HepG2 (cell line): ENCODE measurements at regions not wholly inside any gene's neighbourhood (a gene's known extent, or its start where the extent isn't known, plus 50 kb on each side); places are given as distances from the start of the nearest gene placed in this dataset.

Source experiments
- ATAC-seq: fragments of 200-7000 bp; cut with Tn5 transposase; 3 replicates; pipeline ENCODE4 v1.9.1; 2020; ENCODE audit warnings: mild to moderate bottlenecking, moderate library complexity
- BruUV-seq: library from RNA; stranded (reverse); fragments of 400-500 nt; replicated peaks from 2 replicates; lab custom pipeline; 2021; lab: Mats Ljungman, UMichigan
- CTCF ChIA-PET: fragments of 300-600 bp; formaldehyde crosslinking; extraction: SDS; loops from one replicate; lab custom pipeline; 2021; ENCODE audit warnings: low total read pairs, inconsistent platforms, low intra/inter-chr PET ratio; lab: Yijun Ruan, JAX
- POLR2A ChIA-PET: fragments of 350-600 bp; sonication (Branson Sonifier 250); formaldehyde crosslinking; loops from one replicate; lab custom pipeline; 2020; ENCODE audit warnings: antibody characterized with exemption, inconsistent platforms; lab: Yijun Ruan, JAX
- DNase-seq: peaks from one replicate; pipeline ENCODE4 v3.0.0-alpha.2; 2015; ENCODE audit warnings: low spot score
- FAIRE-seq: peaks from 3 replicates; lab custom pipeline; 2011; peaks lifted over from hg19 to GRCh38; lab: Jason Lieb, UNC
- H2AFZ ChIP-seq: one replicate; pipeline ENCODE4 v1.6.1; 2011; ENCODE audit warnings: low read length, inconsistent platforms
- H3K27ac ChIP-seq: fragments of 300-600 bp; 3 replicates; pipeline ENCODE4 v1.8.0; 2011; ENCODE audit warnings: mixed run types, mild to moderate bottlenecking, mixed read lengths, low read length, inconsistent platforms; ENCODE audit not compliant: insufficient read depth; ENCODE audit errors: extremely low read length
- H3K27me3 ChIP-seq, 2 experiments: fragments of 200-600 bp in 1 of 2; 2 replicates in 1 of 2; 3 replicates in 1 of 2; pipeline versions ENCODE4 v1.6.0 to v1.8.0; 2011; ENCODE audit warnings: low read length in 2 of 2, mild to moderate bottlenecking in 2 of 2, moderate library complexity in 2 of 2, inconsistent platforms in 1 of 2; ENCODE audit not compliant: insufficient read depth in 2 of 2, control insufficient read depth in 1 of 2
- H3K36me3 ChIP-seq, 2 experiments: fragments of 200-600 bp in 1 of 2; replicated peaks in 1 of 2; 2 replicates in 1 of 2; 3 replicates in 1 of 2; pipeline versions ENCODE4 v1.5.1 to v1.8.0; 2011; ENCODE audit warnings: low read length in 2 of 2, inconsistent platforms in 1 of 2; ENCODE audit not compliant: insufficient read depth in 2 of 2, control insufficient read depth in 1 of 2
- H3K4me1 ChIP-seq: 2 replicates; pipeline ENCODE4 v1.5.1; 2012; ENCODE audit warnings: low read length, inconsistent platforms; ENCODE audit not compliant: insufficient read depth
- H3K4me2 ChIP-seq: 2 replicates; pipeline ENCODE4 v1.6.0; 2011; ENCODE audit warnings: low read depth, low read length, inconsistent platforms
- H3K4me3 ChIP-seq, 3 experiments: fragments of 200-600 bp in 1 of 3; sonication (generic), shearing (Covaris generic) in 1 of 3; replicated peaks in 1 of 3; 2 replicates each; pipeline ENCODE4 v1.5.1; 2011 to 2016; ENCODE audit warnings: low read length in 3 of 3, inconsistent platforms in 2 of 3, low read depth in 2 of 3, mild to moderate bottlenecking in 2 of 3, control low read depth in 1 of 3, mixed read lengths in 1 of 3; ENCODE audit not compliant: insufficient read depth in 1 of 3
- H3K79me2 ChIP-seq: one replicate; pipeline ENCODE4 v1.6.1; 2011; ENCODE audit warnings: low read length, inconsistent platforms; ENCODE audit not compliant: insufficient read depth
- H3K9ac ChIP-seq: 2 replicates; pipeline ENCODE4 v1.6.0; 2011; ENCODE audit warnings: mild to moderate bottlenecking, low read depth, low read length, inconsistent platforms; ENCODE audit not compliant: insufficient read depth
- H3K9me3 ChIP-seq: 2 replicates; pipeline ENCODE4 v1.5.1; 2012; ENCODE audit warnings: mild to moderate bottlenecking, low read length
- H4K20me1 ChIP-seq: 2 replicates; pipeline ENCODE4 v1.6.0; 2011; ENCODE audit warnings: inconsistent platforms, mild to moderate bottlenecking, low read length, moderate library complexity; ENCODE audit not compliant: insufficient read depth
- ATF7-NPFF ChIP-seq: sonication (generic); formaldehyde crosslinking; IDR thresholded peaks from 2 replicates; pipeline ENCODE4 v1.8.1; 2023; ENCODE audit warnings: mild to moderate bottlenecking, low read depth, missing genetic modification reagents, moderate library complexity
- CCDC6 ChIP-seq: sonication (generic); formaldehyde crosslinking; IDR thresholded peaks from 2 replicates; pipeline ENCODE4 v1.8.1; 2022; ENCODE audit warnings: mild to moderate bottlenecking, missing genetic modification reagents, moderate library complexity
- FOSL2 ChIP-seq: sonication (generic); formaldehyde crosslinking; IDR thresholded peaks from 2 replicates; pipeline ENCODE4 v1.4.0; 2020; ENCODE audit warnings: missing genetic modification reagents
- FOXC1 ChIP-seq: sonication (generic); formaldehyde crosslinking; IDR thresholded peaks from 2 replicates; pipeline ENCODE4 v1.8.0; 2022; ENCODE audit warnings: mild to moderate bottlenecking, missing genetic modification reagents, borderline replicate concordance
- GATA4 ChIP-seq: sonication (generic); IDR thresholded peaks from 2 replicates; pipeline ENCODE4 v1.6.1; 2016; ENCODE audit warnings: antibody characterized with exemption, low read depth, borderline replicate concordance
- HMG20A ChIP-seq: IDR thresholded peaks from 2 replicates; pipeline ENCODE4 v1.6.1; 2016; ENCODE audit warnings: borderline replicate concordance
- JUND ChIP-seq: sonication (generic); formaldehyde crosslinking; IDR thresholded peaks from 2 replicates; pipeline ENCODE4 v1.8.0; 2022; ENCODE audit warnings: mild to moderate bottlenecking, missing genetic modification reagents
- MTF1 ChIP-seq: sonication (generic); formaldehyde crosslinking; IDR thresholded peaks from 2 replicates; pipeline ENCODE4 v1.5.0; 2020; ENCODE audit warnings: missing genetic modification reagents
- NFYB ChIP-seq: sonication (generic); formaldehyde crosslinking; IDR thresholded peaks from 2 replicates; pipeline ENCODE4 v1.4.0; 2020; ENCODE audit warnings: missing genetic modification reagents
- PAWR ChIP-seq: sonication (generic); formaldehyde crosslinking; IDR thresholded peaks from 2 replicates; pipeline ENCODE4 v1.4.0; 2020; ENCODE audit warnings: missing genetic modification reagents, mild to moderate bottlenecking, borderline replicate concordance
- PHB2 ChIP-seq: fragments of 450-650 bp; IDR thresholded peaks from 2 replicates; pipeline ENCODE4 v1.6.1; 2018; ENCODE audit not compliant: partially characterized antibody
- POLR2A ChIP-seq, 2 experiments: IDR thresholded peaks; 2 replicates each; pipeline ENCODE4 v1.6.1; 2011; ENCODE audit warnings: low read depth in 2 of 2, low read length in 2 of 2, mild to moderate bottlenecking in 1 of 2, moderate library complexity in 1 of 2; ENCODE audit not compliant: insufficient read depth in 1 of 2
- SP1 ChIP-seq, 2 experiments: fragments of 450-650 bp in 1 of 2; sonication (generic) in 1 of 2; formaldehyde crosslinking in 1 of 2; IDR thresholded peaks; 2 replicates each; pipeline versions ENCODE4 v1.4.0 to v1.6.1; 2016 to 2020; ENCODE audit warnings: missing genetic modification reagents in 1 of 2
- TP53 ChIP-seq: sonication (generic); formaldehyde crosslinking; conservative IDR thresholded peaks from 2 replicates; pipeline ENCODE4 v1.4.0; 2020; ENCODE audit warnings: missing genetic modification reagents
- ZMAT3 ChIP-seq: sonication (generic); formaldehyde crosslinking; conservative IDR thresholded peaks from 2 replicates; pipeline ENCODE4 v1.7.0; 2021; ENCODE audit warnings: missing genetic modification reagents
- ZNF382 ChIP-seq: sonication (generic); formaldehyde crosslinking; IDR thresholded peaks from 2 replicates; pipeline ENCODE4 v1.5.0; 2020; ENCODE audit warnings: missing genetic modification reagents, mild to moderate bottlenecking, borderline replicate concordance
- ZNF670 ChIP-seq: sonication (generic); formaldehyde crosslinking; IDR thresholded peaks from 2 replicates; pipeline ENCODE4 v1.8.0; 2022; ENCODE audit warnings: mild to moderate bottlenecking, missing genetic modification reagents, borderline replicate concordance
- ZNF782 ChIP-seq: sonication (generic); formaldehyde crosslinking; IDR thresholded peaks from 2 replicates; pipeline ENCODE4 v1.4.0; 2020; ENCODE audit warnings: missing genetic modification reagents, mild to moderate bottlenecking, borderline replicate concordance
- whole genome bisulfite sequencing: methylation state at CpG from one replicate; pipeline ENCODE4 v1.1.6; 2017; ENCODE audit warnings: low lambda C conversion rate; 5-methylcytosine and 5-hydroxymethylcytosine counted together
- in situ Hi-C: cut with HindIII; loops from 2 replicates; pipeline ENCODE4 v1.10.0; 2017; ENCODE audit warnings: low pct_unique_long_range_greater_than_20kb; ENCODE audit not compliant: extremely low pct_ligation_motif_present
- intact Hi-C: fragments of 100-400 bp; cut with micrococcal nuclease; formaldehyde crosslinking; loops from one replicate; pipeline ENCODE4 v1.10.0; 2022; ENCODE audit not compliant: unreplicated experiment
- TF ChIP-seq, protein P1 (sequence below): sonication (generic); formaldehyde crosslinking; IDR thresholded peaks from 2 replicates; pipeline ENCODE4 v1.8.1; 2023; ENCODE audit warnings: mild to moderate bottlenecking, missing genetic modification reagents
- TF ChIP-seq, protein P2 (sequence below): sonication (generic); formaldehyde crosslinking; IDR thresholded peaks from 2 replicates; pipeline ENCODE4 v1.5.1; 2020; ENCODE audit warnings: mild to moderate bottlenecking, moderate library complexity, missing genetic modification reagents

DNA sequence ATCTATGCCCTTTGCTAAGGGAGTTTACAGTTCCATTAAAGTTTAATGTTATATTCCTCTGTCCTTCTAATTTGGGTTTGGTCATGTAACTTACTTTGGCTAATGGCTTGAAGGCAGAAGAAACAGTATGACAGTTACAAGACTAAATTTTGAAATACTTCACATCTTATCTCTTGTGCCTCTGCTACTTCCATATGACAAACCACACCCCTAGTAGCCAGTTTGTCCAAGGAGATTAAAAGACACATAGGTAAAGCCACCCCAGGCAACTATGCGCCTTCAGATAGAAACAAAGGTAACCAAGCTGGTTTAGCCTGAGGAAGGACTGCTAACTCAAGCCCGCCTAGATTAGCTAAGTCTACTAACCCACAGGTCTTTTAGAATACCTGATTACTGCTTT lies 273.4 kb upstream of the MIR17HG start:
- intact Hi-C loops: no loop called here

More for the DNA sequence above, 273.4 kb upstream of the MIR17HG start:
- Histone ChIP-seq H4K20me1 (no peaks in the 10 kb centered on the region), H2AFZ (no peak overlapping the region), H3K79me2 (no peaks in the 10 kb centered on the region), H3K4me1 (no peaks in the 10 kb centered on the region), H3K9ac (no peak overlapping the region), H3K36me3 (no peaks in the 10 kb centered on the region), H3K4me2 (no peak overlapping the region), H3K27ac (no peak overlapping the region), H3K9me3 (no peaks in the 10 kb centered on the region), H3K27me3 (no peaks in the 10 kb centered on the region; a peak in 1 of 5 replicates), H3K4me3 (no peak overlapping the region)
- in situ Hi-C loops: no loop called here
- CTCF ChIA-PET: no interaction called here
- POLR2A ChIA-PET: no interaction called here
- FAIRE-seq (no peak), DNase-seq (no peak), ATAC-seq (no peak)
- TF ChIP-seq CCDC6 (CRISPR knock-in tag) (no peak), ATF7-NPFF (CRISPR knock-in tag) (no peak), GATA4 (no peak), FOXC1 (CRISPR knock-in tag) (no peak), ZMAT3 (CRISPR knock-in tag) (no peak), JUND (CRISPR knock-in tag) (no peak), PAWR (CRISPR knock-in tag) (no peak), FOSL2 (no peak), NFYB (CRISPR knock-in tag) (no peak), TP53 (CRISPR knock-in tag) (no peak), HMG20A (CRISPR knock-in tag) (no peak), PHB2 (no peak), POLR2A (IDR thresholded peaks at IDR 0.05; ENCODE audit: insufficient read depth in 1 of 2, low read depth in 2 of 2, low read length in 2 of 2) (no peak), ZNF782 (CRISPR knock-in tag) (no peak), ZNF382 (no peak), ZNF670 (CRISPR knock-in tag) (no peak), MTF1 (no peak), SP1 (IDR thresholded peaks at IDR 0.05) (no peak), SP1 (CRISPR knock-in tag; IDR thresholded peaks at IDR 0.05) (no peak)
- TF ChIP-seq, protein P1, sequence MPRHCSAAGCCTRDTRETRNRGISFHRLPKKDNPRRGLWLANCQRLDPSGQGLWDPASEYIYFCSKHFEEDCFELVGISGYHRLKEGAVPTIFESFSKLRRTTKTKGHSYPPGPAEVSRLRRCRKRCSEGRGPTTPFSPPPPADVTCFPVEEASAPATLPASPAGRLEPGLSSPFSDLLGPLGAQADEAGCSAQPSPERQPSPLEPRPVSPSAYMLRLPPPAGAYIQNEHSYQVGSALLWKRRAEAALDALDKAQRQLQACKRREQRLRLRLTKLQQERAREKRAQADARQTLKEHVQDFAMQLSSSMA (CRISPR knock-in tag): no peak
- TF ChIP-seq, protein P2, sequence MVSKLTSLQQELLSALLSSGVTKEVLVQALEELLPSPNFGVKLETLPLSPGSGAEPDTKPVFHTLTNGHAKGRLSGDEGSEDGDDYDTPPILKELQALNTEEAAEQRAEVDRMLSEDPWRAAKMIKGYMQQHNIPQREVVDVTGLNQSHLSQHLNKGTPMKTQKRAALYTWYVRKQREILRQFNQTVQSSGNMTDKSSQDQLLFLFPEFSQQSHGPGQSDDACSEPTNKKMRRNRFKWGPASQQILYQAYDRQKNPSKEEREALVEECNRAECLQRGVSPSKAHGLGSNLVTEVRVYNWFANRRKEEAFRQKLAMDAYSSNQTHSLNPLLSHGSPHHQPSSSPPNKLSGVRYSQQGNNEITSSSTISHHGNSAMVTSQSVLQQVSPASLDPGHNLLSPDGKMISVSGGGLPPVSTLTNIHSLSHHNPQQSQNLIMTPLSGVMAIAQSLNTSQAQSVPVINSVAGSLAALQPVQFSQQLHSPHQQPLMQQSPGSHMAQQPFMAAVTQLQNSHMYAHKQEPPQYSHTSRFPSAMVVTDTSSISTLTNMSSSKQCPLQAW: no peak
- WGBS: 10% methylated on average over 2 of the region's 2 CpGs
- BruUV-seq: no TSS peak
